ENCODE measurements at regions not wholly inside any gene's neighbourhood (a gene's known extent, or its start where the extent isn't known, plus 50 kb on each side); places are given as distances from the start of the nearest gene placed in this dataset.

DNA sequence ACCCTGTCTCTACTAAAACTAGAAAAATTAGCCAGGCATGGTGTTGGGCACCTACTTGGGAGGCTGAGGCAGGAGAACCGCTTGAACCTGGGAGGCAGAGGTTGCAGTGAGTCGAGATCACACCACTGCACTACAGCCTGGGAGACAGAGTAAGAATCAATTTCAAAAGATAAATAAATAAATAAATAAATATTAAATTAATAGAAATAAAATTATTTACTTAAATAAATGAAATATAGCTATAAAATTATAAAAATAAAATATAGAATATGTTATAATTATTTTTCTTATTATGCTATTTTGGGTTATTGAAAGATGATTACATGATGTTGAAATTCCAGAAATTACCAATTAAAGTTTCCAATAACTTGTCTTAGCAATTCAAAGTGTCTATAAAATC lies 1029.8 kb upstream of the AGA start:
- no peak overlapping the region for H3K27ac ChIP-seq
- H3K36me3 ChIP-seq: no peaks in the 10 kb centered on the region
- H3K4me3 ChIP-seq: no peak overlapping the region
- H3K9me3 ChIP-seq: no peaks in the 10 kb centered on the region
- in situ Hi-C loops (cut with MboI; ENCODE audit: low sequenced_read_pairs in 4 of 4) (no loop called here), intact Hi-C loops (cut with DNase I; ENCODE audit: low total_unique reads) (no loop called here)
- no peak for ATAC-seq
- no peaks in the 10 kb centered on the region for H3K27me3 ChIP-seq
- TF ChIP-seq CTCF (IDR thresholded peaks at IDR 0.05 in 4 of 5, conservative IDR thresholded peaks at IDR 0.05 in 1 of 5): no peak
- TF ChIP-seq POLR2A (IDR thresholded peaks at IDR 0.05): no peak
- DNase-seq: no peak
- H3K4me1 ChIP-seq: no peaks in the 10 kb centered on the region

- TF ChIP-seq POLR2A (IDR thresholded peaks at IDR 0.05): no peak
- TF ChIP-seq CTCF (IDR thresholded peaks at IDR 0.05 in 4 of 5, conservative IDR thresholded peaks at IDR 0.05 in 1 of 5): no peak
- H3K27ac ChIP-seq: no peak overlapping the region
- intact Hi-C loops (cut with DNase I; ENCODE audit: low total_unique reads) (no loop called here), in situ Hi-C loops (cut with MboI; ENCODE audit: low sequenced_read_pairs in 4 of 4) (no loop called here)
- no peak for ATAC-seq
- no peaks in the 10 kb centered on the region for H3K9me3 ChIP-seq
- DNase-seq: no peak
- no peaks in the 10 kb centered on the region for H3K4me1 ChIP-seq
- no peaks in the 10 kb centered on the region for H3K36me3 ChIP-seq
- H3K27me3 ChIP-seq: no peaks in the 10 kb centered on the region
- H3K4me3 ChIP-seq: no peak overlapping the region
Observed at GRCh38 chr4:178480105-178480504, 1037.9 kb upstream of the AGA start.

GRCh38 chr4:178480881-178481280 lies 1038.6 kb upstream of the AGA start:
- Histone ChIP-seq H3K9me3 (no peaks in the 10 kb centered on the region), H3K4me3 (no peak overlapping the region), H3K36me3 (no peaks in the 10 kb centered on the region), H3K27me3 (no peaks in the 10 kb centered on the region), H3K4me1 (no peaks in the 10 kb centered on the region), H3K27ac (no peak overlapping the region)
- intact Hi-C loops (cut with DNase I; ENCODE audit: low total_unique reads): no loop called here
- in situ Hi-C loops (cut with MboI; ENCODE audit: low sequenced_read_pairs in 4 of 4): no loop called here
- no peak for TF ChIP-seq CTCF (IDR thresholded peaks at IDR 0.05 in 4 of 5, conservative IDR thresholded peaks at IDR 0.05 in 1 of 5)
- no peak for TF ChIP-seq POLR2A (IDR thresholded peaks at IDR 0.05)
- no peak for ATAC-seq
- DNase-seq: no peak

DNA sequence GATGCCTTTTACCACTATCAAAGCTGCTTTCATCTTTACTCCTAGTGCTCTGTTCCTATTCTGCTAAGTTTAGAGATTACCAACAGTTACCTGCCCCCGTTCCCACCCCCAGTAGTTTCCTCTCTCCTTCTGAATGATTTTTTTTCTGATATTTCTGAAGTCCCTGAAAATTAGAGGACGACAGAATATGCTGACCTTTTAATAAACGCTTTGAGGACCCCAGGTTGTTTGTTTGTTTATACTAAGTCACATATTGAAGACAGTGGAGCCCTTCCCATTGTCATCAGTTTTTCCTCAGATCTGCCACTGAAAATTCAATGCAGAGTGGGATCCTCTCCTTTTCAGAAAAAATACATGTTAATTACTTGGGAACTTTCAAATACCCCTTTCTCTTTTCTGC lies 1039.3 kb upstream of the AGA start:
- Histone ChIP-seq H3K9me3 (no peaks in the 10 kb centered on the region), H3K36me3 (no peaks in the 10 kb centered on the region), H3K4me1 (no peaks in the 10 kb centered on the region), H3K27ac (no peak overlapping the region), H3K4me3 (no peak overlapping the region), H3K27me3 (no peaks in the 10 kb centered on the region)
- DNase-seq (no peak), ATAC-seq (no peak)
- in situ Hi-C loops (cut with MboI; ENCODE audit: low sequenced_read_pairs in 4 of 4): no loop called here
- intact Hi-C loops (cut with DNase I; ENCODE audit: low total_unique reads): no loop called here
- no peak for TF ChIP-seq CTCF (IDR thresholded peaks at IDR 0.05 in 4 of 5, conservative IDR thresholded peaks at IDR 0.05 in 1 of 5)
- TF ChIP-seq POLR2A (IDR thresholded peaks at IDR 0.05): no peak

GRCh38 chr4:178523038-178523437 lies 1080.8 kb upstream of the AGA start:
- no peak for ATAC-seq
- intact Hi-C loops (cut with DNase I; ENCODE audit: low total_unique reads): no loop called here
- no peak overlapping the region for H3K27ac ChIP-seq

More at GRCh38 chr4:178523038-178523437, 1080.8 kb upstream of the AGA start:
- no peak for DNase-seq
- Histone ChIP-seq H3K27me3 (no peaks in the 10 kb centered on the region), H3K9me3 (no peaks in the 10 kb centered on the region), H3K4me3 (no peak overlapping the region), H3K36me3 (no peaks in the 10 kb centered on the region), H3K4me1 (no peaks in the 10 kb centered on the region)
- TF ChIP-seq CTCF (IDR thresholded peaks at IDR 0.05 in 4 of 5, conservative IDR thresholded peaks at IDR 0.05 in 1 of 5) (no peak), POLR2A (IDR thresholded peaks at IDR 0.05) (no peak)
- in situ Hi-C loops (cut with MboI; ENCODE audit: low sequenced_read_pairs in 4 of 4): no loop called here

All from gastrocnemius medialis (tissue), 4 donors.